GDM1 (cell line): ENCODE measurements at regions not wholly inside any gene's neighbourhood (a gene's known extent, or its start where the extent isn't known, plus 50 kb on each side); places are given as distances from the start of the nearest gene placed in this dataset.

Experiments used
- DNase-seq: peaks from one replicate; lab custom pipeline; 2025; lab: John Stamatoyannopoulos, UW

- no peak for DNase-seq
Observed at GRCh38 chr3:40593351-40593750, 68.6 kb downstream of the ZNF621 start.

DNA sequence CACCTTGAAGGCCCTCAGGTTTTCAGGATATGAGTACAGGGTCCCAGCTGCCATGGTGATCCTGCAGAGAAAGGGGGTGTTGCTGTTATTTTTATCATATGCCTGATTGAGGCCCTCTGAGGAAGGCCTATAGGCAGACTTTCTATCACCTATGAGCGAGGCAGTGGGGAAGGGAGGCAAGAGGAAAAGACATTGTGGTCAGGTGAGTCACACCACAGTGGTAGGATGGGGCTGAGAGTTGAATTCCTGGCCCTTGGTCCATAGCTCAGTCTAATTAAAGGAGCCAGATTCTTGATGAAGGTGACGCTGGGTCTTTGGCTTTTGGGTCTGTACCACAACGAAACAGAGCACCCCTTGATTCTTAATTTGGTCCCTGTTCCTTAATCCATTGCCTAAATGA is 72.7 kb downstream of the ZNF621 start:
- DNase-seq, result no peak

DNA sequence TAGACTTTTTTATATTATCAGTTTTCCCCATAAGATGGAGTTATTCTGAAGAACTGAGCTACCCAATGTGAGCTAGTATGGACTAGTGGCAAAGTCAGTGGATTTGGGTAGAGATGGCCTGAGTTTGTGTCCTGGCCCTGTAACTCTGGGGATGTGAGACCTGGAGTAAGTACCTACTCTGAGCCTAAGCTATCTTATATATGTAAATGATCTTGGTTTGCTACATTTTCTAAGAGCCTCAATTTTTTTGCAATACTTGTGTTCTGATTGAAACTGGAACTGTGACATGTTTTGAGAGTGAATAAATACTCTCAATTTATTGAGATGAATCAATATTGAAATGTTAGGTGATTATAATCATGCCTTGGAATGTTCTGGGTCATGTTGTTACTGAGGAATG is 73.6 kb downstream of the ZNF621 start:
- no peak for DNase-seq

DNA sequence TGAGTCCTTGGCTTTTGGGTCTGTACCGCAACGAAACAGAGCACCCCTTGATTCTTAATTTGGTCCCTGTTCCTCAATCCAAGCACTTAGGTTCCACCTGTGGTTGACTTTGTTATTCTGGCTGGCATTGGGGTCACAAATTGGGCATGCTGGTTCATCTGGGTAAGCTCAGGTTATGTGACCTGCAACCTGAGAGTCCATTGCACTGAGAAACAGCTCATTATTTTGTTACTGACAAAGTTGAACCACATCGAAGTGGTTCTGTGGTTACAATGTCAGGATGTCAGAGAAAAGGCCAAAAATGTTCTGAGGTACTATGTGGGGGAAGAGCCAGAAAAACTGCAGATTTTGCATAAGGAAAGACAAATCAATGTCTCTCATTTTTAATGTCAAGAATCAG is 74.2 kb downstream of the ZNF621 start:
- no peak for DNase-seq

- DNase-seq, result no peak
Observed at GRCh38 chr3:40602778-40603385, 78.1 kb downstream of the ZNF621 start.

DNA sequence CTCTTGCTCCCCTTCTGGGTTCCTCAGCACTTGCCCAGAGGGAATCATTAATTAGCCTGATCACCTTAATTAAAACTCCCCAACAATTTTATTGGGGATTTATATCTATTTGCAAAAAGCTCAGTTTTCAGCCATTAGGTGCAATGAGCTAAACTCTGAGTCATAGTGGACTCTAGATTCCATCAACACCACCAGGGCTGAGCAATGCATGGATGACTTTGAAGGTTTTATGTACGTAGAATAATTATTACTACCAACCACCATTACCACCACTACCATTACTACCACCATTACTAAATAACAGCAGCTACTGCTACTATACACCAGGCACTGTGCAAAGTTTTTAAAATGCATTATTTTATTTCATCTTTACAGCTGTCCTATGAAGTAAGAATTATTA is 81.2 kb downstream of the ZNF621 start:
- DNase-seq, result no peak

- DNase-seq, result no peak
Observed at GRCh38 chr3:40608091-40608490, 83.3 kb downstream of the ZNF621 start.

DNA sequence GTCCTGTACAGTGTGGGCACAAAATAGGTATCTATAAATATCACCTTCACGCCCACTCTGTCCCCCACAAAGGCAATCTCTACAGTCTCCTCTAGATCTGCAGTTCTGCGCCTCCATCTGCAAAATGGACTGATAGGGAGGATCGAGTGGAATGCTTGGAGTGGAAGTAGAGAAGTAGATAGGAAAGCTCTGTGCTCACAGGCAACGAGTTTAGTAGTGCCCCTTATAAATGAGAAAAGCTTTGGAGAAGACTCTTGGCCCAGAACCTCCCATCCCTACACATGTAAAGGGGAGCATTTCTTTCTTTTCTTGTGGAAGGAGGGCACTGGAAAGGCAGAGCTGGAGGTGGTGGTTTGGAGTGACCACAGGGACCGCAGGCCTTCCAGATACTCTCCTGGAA is 88.5 kb downstream of the ZNF621 start:
- DNase-seq, result no peak

DNA sequence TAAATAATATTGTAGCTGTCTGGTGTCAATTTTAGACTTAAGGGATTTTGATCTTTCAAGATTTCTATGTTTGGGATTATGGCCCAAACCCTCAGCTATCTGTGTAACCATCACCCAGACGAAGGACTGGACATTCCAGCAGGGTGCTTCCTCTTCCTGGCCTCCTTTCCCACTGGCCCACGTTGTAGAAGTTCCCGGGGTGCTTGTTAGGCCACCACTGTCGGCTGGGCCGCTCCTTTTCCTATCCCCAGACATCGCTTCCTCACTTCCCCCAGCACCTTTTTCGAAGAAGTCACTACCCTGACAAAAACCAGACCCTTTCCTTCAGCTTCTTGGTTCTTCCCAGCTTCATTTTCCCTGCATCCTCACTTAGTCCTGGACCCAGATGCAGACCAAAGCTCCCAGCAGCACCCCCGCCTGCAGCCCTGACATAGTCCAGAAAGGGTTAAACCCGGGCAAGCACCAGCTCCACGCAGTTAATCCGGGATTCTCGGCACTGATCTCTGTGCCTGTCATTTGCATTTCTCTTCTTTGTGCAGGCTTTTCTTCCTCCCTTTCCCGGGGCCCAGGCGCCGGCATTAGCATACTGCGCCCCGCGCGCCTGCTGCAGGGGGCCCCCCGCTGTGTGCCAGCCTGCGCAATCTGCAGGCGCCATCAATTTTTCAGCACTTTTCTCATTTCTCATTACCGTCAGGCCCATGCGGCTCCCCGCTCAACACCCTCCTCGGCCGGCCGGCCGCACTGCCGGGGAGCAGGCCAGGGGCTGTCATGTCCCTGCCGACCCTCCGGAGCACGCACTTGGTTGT is 90.6 kb downstream of the ZNF621 start:
- no peak for DNase-seq

- DNase-seq, result no peak
Observed at GRCh38 chr3:40615918-40616819, 91.4 kb downstream of the ZNF621 start.

DNA sequence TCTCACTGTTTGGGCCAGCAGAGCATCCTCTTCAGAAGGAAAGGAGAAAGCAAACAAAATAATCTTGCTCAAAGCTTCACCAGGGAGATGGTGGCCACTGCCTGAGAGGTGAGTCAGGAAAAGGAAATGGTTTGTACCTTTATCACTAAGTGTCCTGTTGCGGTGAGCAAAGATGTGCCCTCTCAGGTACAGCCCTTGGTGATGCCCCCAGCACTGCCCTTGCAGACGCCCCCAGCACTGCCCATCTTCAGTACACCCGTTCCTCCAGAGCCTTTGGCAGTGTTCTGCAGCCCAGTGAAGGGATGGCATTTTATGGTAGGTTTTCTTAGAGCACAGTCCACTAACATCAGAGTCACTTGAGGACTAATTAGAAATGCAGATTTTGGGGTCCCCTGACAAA is 92.3 kb downstream of the ZNF621 start:
- no peak for DNase-seq

DNA sequence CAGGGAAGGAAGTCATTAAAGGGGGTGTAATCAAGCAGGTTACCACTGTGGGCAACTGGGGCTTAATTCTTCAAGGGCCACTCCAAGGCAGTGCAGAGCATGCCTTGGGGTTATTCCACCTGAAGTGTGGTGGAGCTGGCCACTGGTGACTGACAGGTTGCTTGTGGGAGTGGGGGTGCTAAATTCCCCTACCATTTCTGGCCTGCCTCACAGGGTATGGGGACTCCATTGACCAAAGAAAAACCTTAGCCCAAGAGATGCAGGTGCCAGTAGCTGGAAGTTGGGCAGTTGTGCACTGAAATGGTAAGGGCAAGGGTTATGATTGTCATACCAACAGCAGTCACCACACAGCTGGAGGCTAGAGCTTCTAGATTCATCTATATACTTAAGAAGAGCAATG is 93.4 kb downstream of the ZNF621 start:
- no peak for DNase-seq

DNA sequence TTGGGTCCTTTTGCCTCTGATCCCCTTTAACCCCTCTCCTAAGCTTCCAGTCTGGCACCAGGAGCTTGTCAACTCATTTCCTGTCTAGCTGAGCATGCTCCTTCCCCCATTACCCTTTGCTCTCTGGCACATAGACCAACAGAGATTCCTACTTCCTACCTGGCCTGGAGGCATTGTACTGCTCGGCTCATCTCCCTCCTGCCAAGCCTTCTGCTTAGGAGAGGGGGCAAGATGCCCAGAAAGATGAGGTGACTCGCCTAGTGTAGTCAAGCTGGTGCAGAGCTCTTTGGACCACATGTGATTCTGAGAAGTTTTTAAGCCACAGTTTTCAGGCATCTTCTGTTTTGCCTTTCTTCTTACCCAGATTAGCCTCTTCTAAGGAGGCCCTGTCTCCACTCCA is 95.4 kb downstream of the ZNF621 start:
- no peak for DNase-seq

GRCh38 chr3:40621252-40621651 is 96.5 kb downstream of the ZNF621 start:
- no peak for DNase-seq

DNA sequence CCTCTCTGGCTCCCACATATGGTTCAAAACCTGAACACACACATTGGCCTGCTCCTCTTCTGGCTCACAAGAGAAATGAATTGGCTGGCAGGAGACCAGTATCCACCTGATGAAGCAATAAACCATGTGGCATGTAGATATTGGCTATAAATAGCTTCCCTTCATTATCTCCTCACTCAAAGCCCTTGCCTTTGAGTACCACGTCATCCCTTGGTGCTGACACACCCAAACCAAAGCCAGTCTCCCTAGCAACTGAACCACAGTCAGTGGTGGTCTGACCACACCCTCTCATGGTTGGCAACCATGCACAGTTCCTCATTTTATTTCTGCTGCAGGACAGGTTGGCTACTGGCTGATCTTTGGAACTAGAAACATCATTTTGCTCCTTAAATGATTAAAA is 98.8 kb downstream of the ZNF621 start:
- DNase-seq, result peak; percentile 74

- no peak for DNase-seq
Observed at GRCh38 chr3:40624189-40624769, 99.5 kb downstream of the ZNF621 start.

GRCh38 chr3:40627095-40627494 is 102.3 kb downstream of the ZNF621 start:
- DNase-seq, result no peak

DNA sequence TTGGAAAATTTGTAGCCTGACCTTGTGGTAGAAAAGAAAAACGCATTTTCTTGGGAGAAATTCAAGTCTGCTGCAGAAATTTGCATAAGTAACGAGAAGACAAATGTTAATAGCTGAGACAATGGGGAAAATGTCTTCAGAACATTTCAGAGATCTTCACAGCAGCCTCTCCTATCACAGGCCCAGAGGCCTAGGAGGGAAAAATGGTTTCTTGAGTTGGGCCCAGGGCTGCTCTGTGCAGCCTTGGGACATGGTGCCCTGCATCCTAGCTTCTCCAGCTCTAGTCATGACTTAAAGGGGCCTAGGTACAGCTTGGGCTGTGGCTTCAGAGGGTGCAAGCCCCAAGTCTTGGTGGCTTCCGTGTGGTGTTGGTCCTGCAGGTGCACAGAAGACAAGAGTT is 104.2 kb downstream of the ZNF621 start:
- no peak for DNase-seq

DNA sequence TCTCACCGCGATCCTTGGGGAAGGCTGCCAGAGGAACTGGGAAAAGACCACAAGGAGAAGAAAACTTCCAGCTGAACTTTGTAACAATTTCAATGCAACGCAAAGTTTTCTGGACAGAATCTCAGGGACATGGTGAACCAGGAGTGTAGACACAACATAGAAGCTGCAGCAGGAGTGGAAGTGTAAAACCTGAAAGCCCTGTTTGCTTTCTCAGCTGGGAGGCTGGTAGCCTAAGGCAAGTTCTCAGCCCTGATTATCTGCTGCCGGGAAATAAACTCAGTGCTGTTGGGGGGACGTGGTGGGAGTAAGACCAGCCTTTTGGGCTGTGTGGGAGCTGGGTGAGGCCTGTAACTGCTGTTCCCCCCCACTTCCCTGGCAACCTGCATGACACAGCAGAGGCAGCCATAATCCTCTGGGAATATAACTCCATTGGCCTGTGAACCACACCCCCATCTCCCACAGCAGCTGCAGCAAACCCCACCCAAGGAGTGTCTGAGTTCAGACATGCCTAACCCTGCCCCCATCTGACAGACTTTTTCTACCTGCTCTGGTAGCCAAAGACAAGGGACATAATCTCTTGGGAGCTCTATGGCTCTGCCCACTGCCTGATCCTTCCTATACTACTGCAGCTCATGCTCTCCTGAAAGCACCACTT is 106.7 kb downstream of the ZNF621 start:
- no peak for DNase-seq

DNA sequence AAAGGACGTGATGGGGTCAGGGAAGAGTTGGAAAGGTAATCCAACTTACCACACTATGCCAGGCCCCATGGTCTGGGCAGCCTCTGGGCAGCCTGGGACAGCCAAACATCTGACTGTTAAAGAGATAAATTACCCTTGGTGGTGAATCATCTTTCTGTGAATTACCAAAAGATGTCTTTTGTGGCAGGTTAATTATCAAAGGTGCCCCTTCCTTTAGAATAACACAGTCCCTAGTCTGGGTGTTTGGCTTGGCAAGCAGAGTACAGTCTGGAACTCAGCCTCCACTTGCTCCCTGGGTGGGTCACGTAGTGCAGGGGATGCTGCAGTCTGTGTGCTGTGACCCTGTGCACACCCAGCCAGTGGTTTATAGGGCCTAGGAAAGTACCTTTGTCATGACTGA is 113.1 kb downstream of the ZNF621 start:
- DNase-seq, result no peak

- DNase-seq, result no peak
Observed at GRCh38 chr3:40639006-40639405, 114.2 kb downstream of the ZNF621 start.

DNA sequence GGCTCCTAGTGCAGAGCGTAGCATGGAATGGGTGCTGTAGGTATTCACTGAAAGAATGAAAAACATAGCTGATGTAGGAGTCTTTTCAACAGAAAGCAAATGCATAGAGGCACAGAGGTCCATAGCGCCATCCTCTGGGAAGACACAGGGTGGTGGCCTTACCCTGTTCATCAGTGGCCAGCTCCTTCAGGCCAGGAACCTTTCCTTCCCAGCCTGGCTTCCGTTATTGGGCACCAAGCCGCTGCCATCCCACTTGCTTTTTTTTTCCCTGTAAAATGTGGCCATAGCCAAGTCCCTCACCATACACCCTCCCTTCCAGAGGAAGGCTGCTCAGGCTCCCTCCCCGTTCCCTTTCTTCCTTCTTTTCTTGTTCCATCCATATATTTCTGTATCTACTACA is 118.1 kb downstream of the ZNF621 start:
- DNase-seq, result no peak
